ENCODE measurements at regions not wholly inside any gene's neighbourhood (a gene's known extent, or its start where the extent isn't known, plus 50 kb on each side); places are given as distances from the start of the nearest gene placed in this dataset.

DNA sequence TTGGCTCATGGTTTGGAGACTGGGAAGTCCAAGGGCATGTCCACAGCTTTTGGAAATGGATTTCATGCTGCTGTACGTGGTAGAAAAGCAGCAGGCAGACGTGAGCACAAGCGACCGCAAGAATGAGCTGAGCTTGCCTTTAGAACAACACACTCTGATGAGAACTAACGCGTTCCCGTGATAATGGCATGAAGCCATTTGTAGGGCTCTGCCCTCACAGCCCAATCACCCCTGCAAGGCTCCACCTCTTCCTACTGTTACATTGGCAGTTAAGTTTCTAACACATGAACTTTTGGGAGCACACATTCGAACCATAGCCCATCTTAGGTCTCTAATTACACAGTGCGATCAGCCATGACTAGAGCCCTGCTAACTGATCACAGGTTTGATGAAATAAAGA lies 107.5 kb upstream of the TMEM170B start:
- Mint-ChIP-seq H3K27ac (no peak overlapping the region), H3K4me1 (ENCODE audit: unreplicated experiment) (peaks cover 37% of the 10 kb centered on the region), H3K9me3 (peaks cover 5% of the 10 kb centered on the region), H3K36me3 (no peaks in the 10 kb centered on the region), H3K27me3 (peaks cover 5% of the 10 kb centered on the region), H3K4me3 (no peak overlapping the region)
- no peak for DNase-seq (ENCODE audit: extremely low spot score, unreplicated experiment)
- TF ChIP-seq, protein P1, sequence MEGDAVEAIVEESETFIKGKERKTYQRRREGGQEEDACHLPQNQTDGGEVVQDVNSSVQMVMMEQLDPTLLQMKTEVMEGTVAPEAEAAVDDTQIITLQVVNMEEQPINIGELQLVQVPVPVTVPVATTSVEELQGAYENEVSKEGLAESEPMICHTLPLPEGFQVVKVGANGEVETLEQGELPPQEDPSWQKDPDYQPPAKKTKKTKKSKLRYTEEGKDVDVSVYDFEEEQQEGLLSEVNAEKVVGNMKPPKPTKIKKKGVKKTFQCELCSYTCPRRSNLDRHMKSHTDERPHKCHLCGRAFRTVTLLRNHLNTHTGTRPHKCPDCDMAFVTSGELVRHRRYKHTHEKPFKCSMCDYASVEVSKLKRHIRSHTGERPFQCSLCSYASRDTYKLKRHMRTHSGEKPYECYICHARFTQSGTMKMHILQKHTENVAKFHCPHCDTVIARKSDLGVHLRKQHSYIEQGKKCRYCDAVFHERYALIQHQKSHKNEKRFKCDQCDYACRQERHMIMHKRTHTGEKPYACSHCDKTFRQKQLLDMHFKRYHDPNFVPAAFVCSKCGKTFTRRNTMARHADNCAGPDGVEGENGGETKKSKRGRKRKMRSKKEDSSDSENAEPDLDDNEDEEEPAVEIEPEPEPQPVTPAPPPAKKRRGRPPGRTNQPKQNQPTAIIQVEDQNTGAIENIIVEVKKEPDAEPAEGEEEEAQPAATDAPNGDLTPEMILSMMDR (conservative IDR thresholded peaks at IDR 0.05) = no peak

DNA sequence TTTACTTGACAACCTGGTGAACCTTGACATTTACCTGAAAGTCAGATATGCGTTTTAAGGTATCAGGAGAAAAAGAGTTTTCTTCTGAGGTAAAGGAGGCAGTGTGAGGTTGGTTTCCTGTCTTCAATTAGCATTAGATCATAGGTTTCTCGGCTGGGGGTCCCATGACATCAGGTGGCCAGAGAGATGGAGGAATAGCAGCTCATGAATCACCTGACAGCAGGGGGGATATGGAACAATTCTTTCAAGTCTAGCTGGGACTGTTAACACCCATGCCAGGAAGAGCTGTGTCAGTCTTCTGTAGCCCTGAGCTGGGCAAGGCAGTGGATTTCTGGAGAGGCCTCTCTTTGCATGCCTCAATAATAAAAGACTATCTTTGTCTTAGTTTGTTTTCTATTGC lies 108.0 kb upstream of the TMEM170B start:
- H3K4me1 Mint-ChIP-seq (ENCODE audit: unreplicated experiment) = peaks cover 32% of the 10 kb centered on the region

DNA sequence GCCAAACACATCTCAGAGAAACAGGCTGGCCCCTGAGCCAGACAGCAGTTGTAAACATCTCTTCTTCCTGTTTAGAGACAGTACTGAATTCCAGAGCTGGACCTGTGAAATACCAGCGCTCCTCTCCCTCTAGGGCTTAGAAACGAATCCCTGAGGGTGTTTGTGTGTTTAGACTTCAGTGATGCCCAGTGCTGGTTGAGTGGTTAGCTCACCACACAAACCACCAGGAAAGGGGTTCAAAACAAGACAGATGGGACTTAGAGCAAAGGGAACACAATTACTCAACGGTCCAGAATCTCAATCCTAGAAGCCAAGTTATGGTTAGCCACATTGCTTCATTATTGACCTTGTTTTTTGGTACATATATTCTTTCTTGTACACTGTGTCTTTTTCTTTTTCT lies 108.7 kb upstream of the TMEM170B start:
- no peak for DNase-seq (ENCODE audit: extremely low spot score, unreplicated experiment)
- Mint-ChIP-seq H3K9me3 (no peaks in the 10 kb centered on the region), H3K27me3 (peaks cover 5% of the 10 kb centered on the region), H3K27ac (no peak overlapping the region), H3K4me1 (ENCODE audit: unreplicated experiment) (peaks cover 38% of the 10 kb centered on the region), H3K36me3 (no peaks in the 10 kb centered on the region), H3K4me3 (no peak overlapping the region)
- TF ChIP-seq, protein P1 (conservative IDR thresholded peaks at IDR 0.05) = no peak

More for the DNA sequence above, 108.0 kb upstream of the TMEM170B start:
- H3K27me3 Mint-ChIP-seq = peaks cover 5% of the 10 kb centered on the region
- no peaks in the 10 kb centered on the region for H3K36me3 Mint-ChIP-seq
- peaks cover under 1% of the 10 kb centered on the region for H3K9me3 Mint-ChIP-seq
- H3K27ac Mint-ChIP-seq = no peak overlapping the region
- DNase-seq (ENCODE audit: extremely low spot score, unreplicated experiment) = no peak
- TF ChIP-seq, protein P1 (conservative IDR thresholded peaks at IDR 0.05) = no peak
- H3K4me3 Mint-ChIP-seq = no peak overlapping the region

DNA sequence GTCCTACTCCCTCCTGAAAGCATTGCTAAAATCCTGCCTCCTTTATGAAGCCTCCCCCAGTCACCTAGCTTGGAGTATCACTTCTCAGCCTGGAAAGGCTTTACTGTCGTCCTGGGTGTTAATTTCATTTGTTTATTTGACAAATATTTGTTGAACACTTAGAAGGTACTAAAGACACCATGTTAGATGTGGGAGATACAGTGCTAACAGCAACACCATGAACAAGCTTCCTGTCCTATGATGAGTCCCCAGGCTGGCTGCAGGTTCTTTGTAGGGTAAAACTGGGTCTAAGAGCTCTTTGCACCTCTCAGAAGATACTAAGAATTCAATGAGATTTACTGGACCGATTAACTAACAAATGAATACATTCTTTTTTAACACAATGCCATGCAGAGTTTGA lies 109.2 kb upstream of the TMEM170B start:
- Mint-ChIP-seq H3K27ac (peak overlapping the region; percentile 48), H3K9me3 (no peaks in the 10 kb centered on the region), H3K27me3 (peaks cover 5% of the 10 kb centered on the region), H3K4me1 (ENCODE audit: unreplicated experiment) (peaks cover 43% of the 10 kb centered on the region), H3K4me3 (peak overlapping the region; percentile 46), H3K36me3 (no peaks in the 10 kb centered on the region)
- DNase-seq (ENCODE audit: extremely low spot score, unreplicated experiment) = no peak
- TF ChIP-seq, protein P1 (conservative IDR thresholded peaks at IDR 0.05) = no peak

DNA sequence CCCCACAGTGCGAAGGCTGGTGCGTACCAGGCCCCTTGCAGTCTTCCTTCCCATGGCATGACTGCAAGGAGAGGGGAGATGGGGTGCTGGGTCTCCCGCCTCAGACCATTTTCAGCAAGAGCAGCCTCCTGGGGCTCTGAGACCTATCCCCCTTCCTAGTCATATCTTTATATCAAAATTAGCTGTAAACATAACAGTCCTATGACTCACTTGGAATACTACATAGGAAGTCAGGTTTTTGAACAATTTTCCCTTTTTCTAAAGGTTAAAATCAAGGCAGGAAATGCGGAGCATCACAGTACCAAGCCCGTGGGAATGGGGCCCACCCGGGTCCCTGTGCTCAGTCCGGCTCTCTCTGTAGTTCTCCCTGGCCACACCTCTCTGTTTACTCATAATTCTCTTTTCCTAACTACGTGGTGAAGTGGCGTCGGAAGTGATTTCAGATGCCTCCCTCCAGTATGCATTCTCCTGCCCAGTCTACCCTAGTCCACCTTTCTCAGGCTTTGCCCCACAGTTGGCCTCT lies 109.8 kb upstream of the TMEM170B start:
- Mint-ChIP-seq H3K9me3 (no peaks in the 10 kb centered on the region), H3K4me3 (peak overlapping the region; percentile 46), H3K27me3 (peaks cover 5% of the 10 kb centered on the region), H3K27ac (peak overlapping the region; percentile 48), H3K4me1 (ENCODE audit: unreplicated experiment) (peaks cover 47% of the 10 kb centered on the region), H3K36me3 (no peaks in the 10 kb centered on the region)
- TF ChIP-seq, protein P1 (conservative IDR thresholded peaks at IDR 0.05) = no peak
- no peak for DNase-seq (ENCODE audit: extremely low spot score, unreplicated experiment)
